Medulla oblongata (tissue), 1 donor: ENCODE measurements at regions not wholly inside any gene's neighbourhood (a gene's known extent, or its start where the extent isn't known, plus 50 kb on each side); places are given as distances from the start of the nearest gene placed in this dataset.

ENCODE experiments used
- DNase-seq: peaks from one replicate; pipeline ENCODE4 v3.0.0-alpha.2; 2015; ENCODE audit errors: extremely low spot score

GRCh38 chr14:101193106-101193844, 289.8 kb upstream of the RTL1 start:
- DNase-seq: no peak

- DNase-seq: no peak
These were observed 290.4 kb upstream of the RTL1 start for GRCh38 chr14:101193845-101194372.

- no peak for DNase-seq
These were observed 291.1 kb upstream of the RTL1 start for GRCh38 chr14:101194373-101195308.

DNA sequence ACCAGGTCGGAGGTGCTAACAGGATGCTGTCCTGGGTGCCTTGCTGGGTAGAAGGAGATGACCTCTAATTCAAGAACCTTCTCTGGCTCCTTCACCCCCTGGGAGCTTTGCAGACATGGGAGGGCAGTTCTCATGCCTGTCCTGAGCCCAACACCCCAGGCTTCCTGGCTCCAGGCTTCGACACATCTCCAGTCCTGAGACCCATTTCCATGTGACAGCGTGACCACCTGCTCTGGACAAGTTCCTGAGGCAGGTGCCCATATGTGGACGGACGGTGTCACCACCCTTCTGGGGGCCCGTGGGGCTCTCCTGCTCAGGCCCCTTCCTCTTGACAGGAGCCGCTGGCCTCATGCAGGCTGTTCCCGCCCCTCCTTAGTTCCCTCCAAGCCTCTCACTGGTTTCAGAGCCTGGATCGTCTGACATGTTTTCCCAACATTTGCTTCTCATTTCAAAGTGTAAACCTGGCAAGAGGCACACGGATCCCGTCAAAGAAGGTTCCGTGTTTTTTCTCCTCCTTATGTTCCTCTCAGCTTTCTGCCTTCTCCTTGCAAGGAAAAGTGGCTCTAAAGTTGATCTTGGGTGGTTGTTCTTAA, 291.9 kb upstream of the RTL1 start:
- no peak for DNase-seq

DNA sequence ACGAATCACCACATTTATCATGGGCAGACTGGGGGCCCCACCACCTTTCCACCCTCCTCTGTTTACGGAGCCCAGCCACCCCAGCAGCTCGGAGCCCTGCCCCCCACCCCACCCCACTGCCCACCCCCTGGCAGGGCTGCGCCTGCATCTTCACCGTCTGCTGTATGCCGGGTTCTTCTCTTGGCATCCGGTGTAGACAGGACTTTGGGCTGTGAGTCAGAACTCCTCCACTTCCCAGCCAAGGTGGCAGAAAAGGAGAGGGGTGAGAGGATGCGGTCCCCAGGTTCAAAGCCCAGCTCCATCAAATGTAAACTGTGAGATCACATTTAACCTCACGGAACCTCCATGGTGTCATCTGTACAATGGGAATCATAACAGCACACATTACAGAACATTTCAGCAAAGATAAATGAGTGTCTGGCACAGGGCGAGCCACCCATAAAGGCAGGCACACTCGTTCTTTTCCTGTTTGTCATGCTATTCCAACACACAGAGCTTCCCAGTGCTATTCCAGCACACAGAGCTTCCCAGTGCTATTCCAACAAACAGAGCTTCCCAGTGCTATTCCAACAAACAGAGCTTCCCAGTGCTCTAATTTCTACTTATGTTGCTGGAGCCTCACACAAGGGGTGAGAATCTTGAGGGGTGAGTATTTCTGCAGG, 292.7 kb upstream of the RTL1 start:
- DNase-seq: no peak

DNA sequence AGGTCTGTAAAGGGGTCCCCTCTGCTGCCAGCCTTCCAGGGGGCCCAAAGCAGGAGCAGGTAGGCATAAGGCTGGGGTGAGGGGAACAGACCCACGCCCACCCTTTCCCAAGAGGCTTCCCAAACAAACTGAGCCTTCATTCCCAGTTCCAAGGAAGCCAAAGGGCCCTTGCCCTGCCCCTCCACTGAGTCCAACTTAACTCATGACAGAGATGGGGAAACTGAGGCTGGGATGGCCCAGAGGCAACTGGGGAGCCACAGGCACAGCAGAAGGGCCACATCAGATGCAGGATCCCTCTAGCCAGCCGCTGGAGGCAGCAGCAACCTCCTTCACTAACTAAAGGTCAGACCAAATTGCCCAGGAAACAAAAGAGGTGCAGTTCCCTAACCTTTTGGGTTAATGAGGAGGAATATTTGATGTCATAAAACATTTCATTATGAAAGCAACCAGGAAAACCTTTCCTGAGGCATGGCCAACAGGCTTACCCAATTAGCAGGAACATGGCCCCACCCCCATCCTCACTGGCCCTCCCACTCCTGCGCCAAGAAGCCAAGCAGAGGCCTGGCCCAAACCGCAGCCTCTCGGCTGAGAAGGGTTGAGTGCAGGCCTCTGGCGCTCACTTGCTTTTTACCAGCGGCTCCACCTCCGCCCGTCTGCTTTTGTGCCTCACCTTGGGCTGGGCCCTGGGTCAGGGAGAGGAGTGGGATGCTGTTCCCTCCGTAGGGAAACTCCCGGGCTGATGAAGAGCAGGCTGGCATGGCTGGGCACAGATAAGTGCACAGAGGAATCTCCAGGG, 293.5 kb upstream of the RTL1 start:
- no peak for DNase-seq

DNA sequence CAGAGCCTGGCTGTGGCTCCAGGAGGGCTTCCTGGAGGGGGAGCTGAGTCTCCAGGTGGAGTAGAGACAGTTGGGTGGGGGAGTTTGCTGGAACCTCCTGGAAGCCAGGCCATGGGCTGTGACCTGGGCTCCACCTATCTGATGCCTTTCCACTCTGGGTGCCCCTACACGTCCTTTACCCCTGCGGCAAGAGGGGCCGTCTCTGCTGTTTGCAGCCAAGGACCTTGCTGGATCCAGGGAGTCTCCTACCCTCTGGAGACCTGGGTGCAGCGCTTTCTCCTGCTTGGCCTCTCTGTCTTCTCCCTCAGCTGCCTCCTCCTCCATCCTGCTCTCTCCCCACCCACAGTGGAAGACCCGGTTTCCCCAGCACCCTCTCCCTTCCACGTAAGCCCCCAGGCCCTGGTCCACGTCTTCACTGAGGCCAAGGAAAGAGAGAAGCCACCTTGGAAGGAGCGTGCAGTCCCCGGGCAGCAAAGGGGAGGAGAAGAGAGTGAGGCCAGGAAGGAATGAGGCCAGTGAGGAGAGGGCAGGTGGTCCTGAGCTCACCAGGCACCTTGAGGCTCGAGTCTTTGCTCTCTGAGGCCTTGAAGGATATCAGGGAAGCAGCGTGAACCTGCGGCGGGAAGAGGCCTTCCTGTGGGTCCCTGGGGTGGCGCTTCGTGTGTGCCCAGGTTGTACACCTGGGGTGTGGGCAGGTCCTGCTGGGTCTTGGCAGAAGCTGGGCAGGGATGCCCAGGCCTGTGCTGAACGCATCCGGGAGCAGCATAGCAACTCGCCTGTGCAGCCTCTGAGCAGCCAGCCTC, 294.3 kb upstream of the RTL1 start:
- no peak for DNase-seq

GRCh38 chr14:101198398-101199027, 295.0 kb upstream of the RTL1 start:
- no peak for DNase-seq

GRCh38 chr14:101199028-101199770, 295.7 kb upstream of the RTL1 start:
- no peak for DNase-seq

DNA sequence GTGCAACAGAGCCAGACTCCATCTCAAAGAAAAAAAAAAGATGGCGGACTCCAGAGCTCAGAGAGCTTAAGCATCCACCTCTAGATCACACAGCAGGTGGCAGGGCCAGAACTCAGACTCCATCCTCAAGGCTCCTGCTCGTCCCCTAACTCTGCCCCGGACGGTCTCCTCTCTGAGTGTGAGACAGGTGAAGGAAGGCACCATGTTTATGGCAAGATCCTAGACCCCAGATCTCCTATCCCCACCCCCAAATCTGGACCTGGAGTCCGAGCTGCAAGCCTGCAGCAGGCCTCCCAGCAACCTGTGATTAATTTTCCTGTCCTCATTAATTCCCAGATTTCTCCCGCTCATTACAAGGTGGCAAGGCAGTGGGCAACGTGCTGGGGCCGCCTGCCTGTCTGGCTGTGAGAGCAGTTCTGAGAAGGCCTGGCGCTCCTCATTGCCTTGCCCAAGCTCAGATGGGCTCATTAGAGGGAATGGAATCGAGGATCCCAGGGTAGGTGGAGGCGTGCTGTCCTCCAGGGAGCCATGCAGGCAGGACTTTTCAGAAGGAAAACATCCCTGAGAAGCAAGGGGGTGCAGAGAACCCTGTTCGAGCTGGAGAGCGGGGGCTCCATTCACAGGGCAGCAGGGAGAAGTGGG, 296.6 kb upstream of the RTL1 start:
- no peak for DNase-seq

DNA sequence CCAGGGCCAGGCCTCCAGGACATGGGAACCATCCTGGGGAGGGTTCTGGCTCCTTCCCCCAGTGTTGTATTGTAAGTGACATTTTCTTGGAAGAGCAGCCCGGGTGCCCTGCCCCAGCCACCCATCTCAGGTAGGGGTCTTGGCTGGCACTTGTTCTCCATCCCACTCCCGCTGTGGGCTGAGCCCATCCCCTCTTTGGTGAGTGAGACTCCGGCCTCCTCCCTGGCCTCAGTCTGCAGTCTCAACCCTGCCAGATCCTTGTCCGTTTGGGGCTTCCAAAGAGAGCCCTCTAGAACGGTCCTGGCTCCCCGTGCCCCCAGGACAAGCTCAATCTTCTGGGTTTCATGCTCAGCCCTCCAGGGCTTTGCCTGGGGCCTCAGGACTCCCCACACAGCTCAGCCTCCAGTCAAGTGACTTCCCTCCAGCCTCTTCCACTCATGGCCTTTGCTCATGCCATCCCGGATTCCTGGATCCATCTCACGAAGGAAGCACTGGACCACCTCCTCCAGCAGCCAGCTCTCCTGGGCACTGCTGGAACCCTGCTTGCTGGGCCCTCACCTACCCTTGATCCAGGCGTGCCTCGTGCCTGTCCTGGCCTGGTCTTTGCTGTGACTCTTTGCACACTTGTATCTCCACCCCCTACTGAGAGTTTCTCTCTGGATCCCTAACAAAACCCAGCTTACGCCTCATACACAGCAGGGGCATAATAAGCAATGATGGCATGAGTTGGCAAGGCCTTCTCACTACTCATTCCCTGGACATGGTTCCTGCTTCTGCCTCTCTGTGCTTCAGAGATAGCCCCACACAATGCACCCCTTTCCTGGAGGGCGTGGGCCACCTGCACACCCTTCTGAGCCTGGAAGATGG, 297.4 kb upstream of the RTL1 start:
- DNase-seq: no peak

- DNase-seq: no peak
These were observed 298.1 kb upstream of the RTL1 start for GRCh38 chr14:101201535-101202151.

GRCh38 chr14:101202627-101203404, 299.3 kb upstream of the RTL1 start:
- no peak for DNase-seq

GRCh38 chr14:101206556-101206955, 303.0 kb upstream of the RTL1 start:
- DNase-seq: no peak

- no peak for DNase-seq
These were observed 303.5 kb upstream of the RTL1 start for GRCh38 chr14:101207041-101207440.

DNA sequence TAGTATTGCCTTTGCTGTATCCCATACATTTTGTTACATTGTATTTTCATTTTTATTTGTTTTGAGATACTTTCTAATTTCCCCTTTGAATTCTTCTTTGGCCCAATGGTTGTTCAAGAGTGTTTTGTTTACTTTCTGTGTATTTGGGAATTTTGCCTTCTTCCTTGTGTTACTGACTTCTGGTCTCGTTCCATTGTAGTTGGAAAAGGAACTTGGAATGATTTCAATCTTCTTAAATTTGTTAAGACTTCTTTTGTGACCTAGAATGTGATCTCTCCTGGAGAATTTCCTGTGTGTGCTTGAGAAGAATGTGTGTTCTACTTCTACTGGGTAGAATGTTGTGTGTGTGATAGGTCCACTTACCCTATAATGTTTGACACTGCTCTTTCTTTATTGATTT, 304.4 kb upstream of the RTL1 start:
- no peak for DNase-seq
